ENCODE measurements at regions not wholly inside any gene's neighbourhood (a gene's known extent, or its start where the extent isn't known, plus 50 kb on each side); places are given as distances from the start of the nearest gene placed in this dataset.

DNA sequence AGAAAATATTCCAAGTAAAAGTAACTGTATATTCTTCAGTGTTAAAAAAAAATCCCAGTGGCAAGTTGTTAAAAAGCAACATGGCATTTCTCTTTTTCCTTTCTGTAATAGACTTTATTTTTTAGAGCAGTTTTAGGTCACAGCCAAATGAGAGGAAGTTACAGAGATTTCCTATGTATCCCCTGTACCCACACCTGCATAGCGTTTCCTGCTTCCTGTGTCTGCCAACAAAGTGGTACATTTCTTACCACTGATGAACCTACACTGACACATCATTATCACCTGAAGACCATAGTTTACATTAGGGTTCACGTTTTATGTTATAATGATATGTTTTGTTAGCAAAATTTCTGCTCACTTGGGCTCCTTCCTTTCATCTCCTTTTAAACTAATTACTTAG lies 124.7 kb downstream of the GPAT3 start:
- TF ChIP-seq FOS (IDR thresholded peaks at IDR 0.05; ENCODE audit: low read depth, low read length) (no peak), NFE2L2 (IDR thresholded peaks at IDR 0.05; ENCODE audit: low read depth, low read length) (no peak), RFX5 (IDR thresholded peaks at IDR 0.05; ENCODE audit: low read depth, low read length) (no peak), BHLHE40 (IDR thresholded peaks at IDR 0.05; ENCODE audit: low read depth, low read length) (no peak), RAD21 (IDR thresholded peaks at IDR 0.05; ENCODE audit: low read length) (no peak), RCOR1 (IDR thresholded peaks at IDR 0.05; ENCODE audit: insufficient replicate concordance, low read length) (no peak), CHD1 (IDR thresholded peaks at IDR 0.05; ENCODE audit: low read depth, low read length) (no peak), CTCF (conservative IDR thresholded peaks at IDR 0.05; ENCODE audit: low read depth, low read length) (no peak), MAFK (IDR thresholded peaks at IDR 0.05; ENCODE audit: low read depth, low read length) (no peak), CEBPB (IDR thresholded peaks at IDR 0.05; ENCODE audit: low read depth, low read length) (no peak), SMC3 (IDR thresholded peaks at IDR 0.05; ENCODE audit: low read depth, low read length) (no peak), MXI1 (IDR thresholded peaks at IDR 0.05; ENCODE audit: borderline replicate concordance, low read depth, low read length) (no peak), USF2 (IDR thresholded peaks at IDR 0.05; ENCODE audit: low read depth, low read length) (no peak), ELK1 (IDR thresholded peaks at IDR 0.05; ENCODE audit: borderline replicate concordance, low read depth, low read length) (no peak), MAZ (IDR thresholded peaks at IDR 0.05; ENCODE audit: borderline replicate concordance, low read depth, low read length) (no peak), POLR2A (IDR thresholded peaks at IDR 0.05; ENCODE audit: low read depth, low read length) (no peak)
- H2BK15ac ChIP-seq (ENCODE audit: low read depth, low read length): no peak overlapping the region
- no peak overlapping the region for H2AK5ac ChIP-seq (ENCODE audit: low read depth, low read length)
- no peak overlapping the region for H2AFZ ChIP-seq (replicated peaks; ENCODE audit: low read length, poor library complexity)
- no peaks in the 10 kb centered on the region for H3K36me3 ChIP-seq (ENCODE audit: control insufficient read depth, insufficient read depth, low read length)
- H2BK120ac ChIP-seq (ENCODE audit: low read depth, low read length): no peak overlapping the region
- H3K4me3 ChIP-seq (ENCODE audit: insufficient read depth, low read depth, low read length): no peak overlapping the region
- in situ Hi-C loops (cut with MboI; ENCODE audit: low sequenced_read_pairs) (no loop called here), dilution Hi-C loops (cut with HindIII; ENCODE audit: low sequenced_read_pairs, unreplicated experiment) (no loop called here), intact Hi-C loops (cut with micrococcal nuclease) (no loop called here)
- H3K14ac ChIP-seq (replicated peaks; ENCODE audit: low read depth, low read length): no peak overlapping the region
- no peak overlapping the region for H3K23ac ChIP-seq (ENCODE audit: low read depth, low read length)
- H3K4me1 ChIP-seq (ENCODE audit: control insufficient read depth, insufficient read depth, low read length): no peaks in the 10 kb centered on the region
- H3K18ac ChIP-seq (ENCODE audit: low read depth, low read length): no peak overlapping the region
- WGBS, 2 experiments (ENCODE audit: extremely low coverage in 2 of 2, insufficient read length in 1 of 2): no CpG with 5 or more reads among the region's 2 CpGs
- H2BK20ac ChIP-seq (ENCODE audit: low read depth, low read length): no peak overlapping the region
- H3K27ac ChIP-seq (ENCODE audit: insufficient read depth, low read length): no peak overlapping the region
- H4K5ac ChIP-seq (ENCODE audit: low read depth, low read length): no peak overlapping the region
- no peak for DNase-seq
- H2AK9ac ChIP-seq (replicated peaks; ENCODE audit: low read depth, low read length, poor library complexity): no peak overlapping the region
- no peak for ATAC-seq (ENCODE audit: low read depth)
- POLR2A ChIA-PET (ENCODE audit: unreplicated experiment): no interaction called here
- no peaks in the 10 kb centered on the region for H3K79me1 ChIP-seq (ENCODE audit: low read depth in 1 of 2, low read length in 2 of 2)
- no peaks in the 10 kb centered on the region for H3K9me3 ChIP-seq (ENCODE audit: control insufficient read depth, insufficient read depth, low read length)
- no peak overlapping the region for H2BK5ac ChIP-seq (ENCODE audit: low read depth, low read length, poor library complexity, severe bottlenecking)
- H3K9ac ChIP-seq (ENCODE audit: low read depth, low read length): no peak overlapping the region
- no peak overlapping the region for H4K91ac ChIP-seq (ENCODE audit: insufficient read depth, low read depth, low read length)
- no peaks in the 10 kb centered on the region for H4K20me1 ChIP-seq (ENCODE audit: insufficient read depth, low read length)
- CTCF ChIA-PET: no interaction called here
- H3K56ac ChIP-seq (ENCODE audit: extremely low read depth, insufficient read depth, low read length): no peak overlapping the region
- no peaks in the 10 kb centered on the region for H3K9me1 ChIP-seq (ENCODE audit: insufficient read depth, low read length)
- no peak overlapping the region for H4K8ac ChIP-seq (ENCODE audit: low read depth in 2 of 2, low read length in 2 of 2)
- no peak overlapping the region for H3K4me2 ChIP-seq (ENCODE audit: low read depth, low read length)
- no peak overlapping the region for H3K4ac ChIP-seq (ENCODE audit: low read depth, low read length)
- BruUV-seq (replicated peaks): no TSS peak
- H3K27me3 ChIP-seq (ENCODE audit: control insufficient read depth, insufficient read depth, low read length): peaks cover 4% of the 10 kb centered on the region

All from IMR-90 (cell line).